ENCODE measurements at regions not wholly inside any gene's neighbourhood (a gene's known extent, or its start where the extent isn't known, plus 50 kb on each side); places are given as distances from the start of the nearest gene placed in this dataset.

GRCh38 chr2:33848486-33848885 lies 249.4 kb upstream of the FAM98A start:
- Histone ChIP-seq H3K27ac (ENCODE audit: low read depth, low read length) (peak overlapping the region; percentile 59), H3K79me2 (ENCODE audit: control insufficient read depth, insufficient read depth, low read length, unreplicated experiment) (no peaks in the 10 kb centered on the region), H3K27me3 (ENCODE audit: insufficient read depth, low read length) (no peaks in the 10 kb centered on the region), H2AFZ (ENCODE audit: low read length, unreplicated experiment) (no peak overlapping the region), H3K4me3 (ENCODE audit: low read depth, low read length) (no peak overlapping the region), H3K36me3 (ENCODE audit: insufficient read depth, low read length) (no peaks in the 10 kb centered on the region), H3K4me1 (ENCODE audit: control insufficient read depth, insufficient read depth, low read length, unreplicated experiment) (no peaks in the 10 kb centered on the region)

GRCh38 chr2:33839791-33840190 lies 240.7 kb upstream of the FAM98A start:
- H3K4me3 ChIP-seq (ENCODE audit: low read depth, low read length), result no peak overlapping the region
- no peaks in the 10 kb centered on the region for H3K27me3 ChIP-seq (ENCODE audit: insufficient read depth, low read length)
- H3K79me2 ChIP-seq (ENCODE audit: control insufficient read depth, insufficient read depth, low read length, unreplicated experiment), result no peaks in the 10 kb centered on the region
- H3K27ac ChIP-seq (ENCODE audit: low read depth, low read length), result no peak overlapping the region
- H3K4me1 ChIP-seq (ENCODE audit: control insufficient read depth, insufficient read depth, low read length, unreplicated experiment), result no peaks in the 10 kb centered on the region
- H2AFZ ChIP-seq (ENCODE audit: low read length, unreplicated experiment), result no peak overlapping the region
- no peaks in the 10 kb centered on the region for H3K36me3 ChIP-seq (ENCODE audit: insufficient read depth, low read length)

GRCh38 chr2:33836628-33837027 lies 237.5 kb upstream of the FAM98A start:
- H3K79me2 ChIP-seq (ENCODE audit: control insufficient read depth, insufficient read depth, low read length, unreplicated experiment), result no peaks in the 10 kb centered on the region
- no peaks in the 10 kb centered on the region for H3K27me3 ChIP-seq (ENCODE audit: insufficient read depth, low read length)
- H2AFZ ChIP-seq (ENCODE audit: low read length, unreplicated experiment), result no peak overlapping the region
- no peak overlapping the region for H3K4me3 ChIP-seq (ENCODE audit: low read depth, low read length)
- no peaks in the 10 kb centered on the region for H3K4me1 ChIP-seq (ENCODE audit: control insufficient read depth, insufficient read depth, low read length, unreplicated experiment)
- H3K36me3 ChIP-seq (ENCODE audit: insufficient read depth, low read length), result no peaks in the 10 kb centered on the region
- H3K27ac ChIP-seq (ENCODE audit: low read depth, low read length), result no peak overlapping the region

DNA sequence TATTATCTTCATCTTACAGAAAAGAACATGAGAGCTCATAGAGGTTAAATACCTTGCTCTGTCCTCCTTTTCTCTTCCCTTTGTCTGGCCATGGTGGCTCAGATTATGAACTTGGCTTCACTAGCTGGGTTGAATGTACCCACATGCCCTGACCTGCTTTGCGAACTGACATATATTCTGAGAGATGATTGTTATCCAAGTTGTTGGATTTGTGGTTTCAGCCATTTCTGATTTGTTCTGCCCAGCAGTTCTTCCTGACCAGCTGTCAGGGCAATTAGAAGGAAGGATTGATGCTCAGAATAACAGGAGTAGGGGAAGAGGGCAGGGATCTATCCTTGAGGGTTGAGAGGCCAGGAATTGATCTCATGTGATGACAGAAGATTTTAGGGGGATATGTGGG lies 236.8 kb upstream of the FAM98A start:
- Histone ChIP-seq H2AFZ (ENCODE audit: low read length, unreplicated experiment) (no peak overlapping the region), H3K79me2 (ENCODE audit: control insufficient read depth, insufficient read depth, low read length, unreplicated experiment) (no peaks in the 10 kb centered on the region), H3K27ac (ENCODE audit: low read depth, low read length) (no peak overlapping the region), H3K27me3 (ENCODE audit: insufficient read depth, low read length) (no peaks in the 10 kb centered on the region), H3K36me3 (ENCODE audit: insufficient read depth, low read length) (no peaks in the 10 kb centered on the region), H3K4me3 (ENCODE audit: low read depth, low read length) (no peak overlapping the region), H3K4me1 (ENCODE audit: control insufficient read depth, insufficient read depth, low read length, unreplicated experiment) (no peaks in the 10 kb centered on the region)

- Histone ChIP-seq H2AFZ (ENCODE audit: low read length, unreplicated experiment) (no peak overlapping the region), H3K36me3 (ENCODE audit: insufficient read depth, low read length) (no peaks in the 10 kb centered on the region), H3K4me3 (ENCODE audit: low read depth, low read length) (no peak overlapping the region), H3K27me3 (ENCODE audit: insufficient read depth, low read length) (no peaks in the 10 kb centered on the region), H3K27ac (ENCODE audit: low read depth, low read length) (no peak overlapping the region), H3K4me1 (ENCODE audit: control insufficient read depth, insufficient read depth, low read length, unreplicated experiment) (no peaks in the 10 kb centered on the region), H3K79me2 (ENCODE audit: control insufficient read depth, insufficient read depth, low read length, unreplicated experiment) (no peaks in the 10 kb centered on the region)
Measured at GRCh38 chr2:33822964-33823363, 223.9 kb upstream of the FAM98A start.

- H3K27me3 ChIP-seq (ENCODE audit: insufficient read depth, low read length), result no peaks in the 10 kb centered on the region
- H3K79me2 ChIP-seq (ENCODE audit: control insufficient read depth, insufficient read depth, low read length, unreplicated experiment), result no peaks in the 10 kb centered on the region
- H3K4me1 ChIP-seq (ENCODE audit: control insufficient read depth, insufficient read depth, low read length, unreplicated experiment), result peaks cover 3% of the 10 kb centered on the region
- H3K36me3 ChIP-seq (ENCODE audit: insufficient read depth, low read length), result no peaks in the 10 kb centered on the region
- no peak overlapping the region for H3K4me3 ChIP-seq (ENCODE audit: low read depth, low read length)
- no peak overlapping the region for H3K27ac ChIP-seq (ENCODE audit: low read depth, low read length)
- no peak overlapping the region for H2AFZ ChIP-seq (ENCODE audit: low read length, unreplicated experiment)
Measured at GRCh38 chr2:33812707-33813106, 213.6 kb upstream of the FAM98A start.

DNA sequence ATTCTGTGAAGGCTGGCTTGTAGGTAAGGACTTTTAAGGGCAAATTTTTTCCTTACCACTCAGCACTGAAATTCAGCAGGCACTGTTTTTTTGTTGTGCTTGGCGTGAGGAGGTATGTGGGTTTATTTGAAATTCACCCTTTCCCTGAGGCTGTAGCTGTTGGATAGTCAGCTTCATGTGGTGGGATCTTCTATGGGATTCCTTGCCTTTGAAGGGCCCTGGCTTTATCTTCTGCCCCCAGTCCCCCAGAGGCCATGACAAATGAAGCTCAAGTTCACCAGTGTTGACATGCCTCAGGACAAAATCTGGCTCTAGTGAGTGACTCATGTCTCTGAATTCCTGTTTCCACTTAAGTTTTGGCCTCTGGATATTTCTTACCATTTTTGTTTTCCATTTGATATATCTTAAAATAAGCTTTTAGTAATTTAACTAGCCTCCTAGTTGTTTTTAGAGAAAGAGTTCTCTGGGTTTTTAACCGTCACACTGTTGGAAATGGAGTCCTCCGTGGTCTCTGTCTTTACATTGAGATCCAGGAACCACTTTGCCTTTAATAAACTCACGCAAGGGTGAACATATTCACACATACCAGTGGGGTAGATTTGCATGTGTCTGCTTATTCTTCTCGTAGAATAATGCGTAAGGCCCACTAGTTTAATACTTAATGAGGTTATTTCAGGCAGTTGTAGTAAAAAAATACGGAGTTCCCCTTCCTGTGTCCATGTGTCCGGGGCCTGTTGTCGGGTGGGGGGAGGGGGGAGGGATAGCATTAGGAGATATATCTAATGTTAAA lies 211.1 kb upstream of the FAM98A start:
- peak overlapping the region; percentile 52 for H3K27ac ChIP-seq (ENCODE audit: low read depth, low read length)
- peak overlapping the region; percentile 25 for H2AFZ ChIP-seq (ENCODE audit: low read length, unreplicated experiment)
- H3K27me3 ChIP-seq (ENCODE audit: insufficient read depth, low read length), result no peaks in the 10 kb centered on the region

DNA sequence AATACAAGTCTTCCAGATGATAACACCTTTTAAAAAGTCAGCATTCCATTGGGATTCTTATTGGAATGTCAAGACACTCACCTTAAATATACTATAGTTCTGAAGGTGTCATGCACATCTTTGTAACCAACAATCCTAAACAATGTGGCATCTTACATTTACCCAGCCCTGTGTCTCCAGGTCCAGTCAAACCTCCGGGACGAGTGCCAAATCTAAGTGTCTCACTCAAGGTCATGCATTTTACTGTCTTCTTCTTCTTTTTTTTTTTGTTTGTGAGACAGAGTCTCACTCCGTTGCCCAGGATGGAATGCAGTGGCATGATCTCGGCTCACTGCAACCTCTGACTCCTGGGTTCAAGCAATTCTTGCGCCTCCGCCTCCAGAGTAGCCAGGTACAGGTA lies 206.9 kb upstream of the FAM98A start:
- no peak overlapping the region for H3K27ac ChIP-seq (ENCODE audit: low read depth, low read length)
- no peaks in the 10 kb centered on the region for H3K36me3 ChIP-seq (ENCODE audit: insufficient read depth, low read length)

More for the DNA sequence above, 211.1 kb upstream of the FAM98A start:
- Histone ChIP-seq H3K79me2 (ENCODE audit: control insufficient read depth, insufficient read depth, low read length, unreplicated experiment) (no peaks in the 10 kb centered on the region), H3K4me1 (ENCODE audit: control insufficient read depth, insufficient read depth, low read length, unreplicated experiment) (peaks cover 3% of the 10 kb centered on the region), H3K4me3 (ENCODE audit: low read depth, low read length) (no peak overlapping the region), H3K36me3 (ENCODE audit: insufficient read depth, low read length) (no peaks in the 10 kb centered on the region)

DNA sequence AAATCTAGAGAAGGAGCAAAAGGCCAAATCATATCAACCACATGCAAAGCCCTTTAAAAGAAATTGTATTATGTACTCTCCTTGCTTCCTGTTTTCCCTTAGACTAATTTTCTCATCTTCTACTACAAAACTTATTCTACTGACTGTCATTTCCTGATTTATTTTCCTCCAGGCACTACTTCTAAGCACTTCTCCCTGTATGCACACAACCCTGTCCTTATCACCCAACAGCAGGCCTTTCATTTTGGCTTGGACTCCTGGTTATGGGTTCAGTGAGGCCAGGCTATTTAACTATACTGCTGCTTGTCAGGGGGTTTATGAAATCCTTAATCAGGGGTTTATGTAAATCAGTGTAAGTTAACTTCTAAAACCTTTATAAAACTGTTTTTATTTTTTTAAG lies 205.1 kb upstream of the FAM98A start:
- H3K4me3 ChIP-seq (ENCODE audit: low read depth, low read length), result no peak overlapping the region
- H3K27me3 ChIP-seq (ENCODE audit: insufficient read depth, low read length), result no peaks in the 10 kb centered on the region
- no peak overlapping the region for H2AFZ ChIP-seq (ENCODE audit: low read length, unreplicated experiment)
- no peak overlapping the region for H3K27ac ChIP-seq (ENCODE audit: low read depth, low read length)
- no peaks in the 10 kb centered on the region for H3K4me1 ChIP-seq (ENCODE audit: control insufficient read depth, insufficient read depth, low read length, unreplicated experiment)
- no peaks in the 10 kb centered on the region for H3K36me3 ChIP-seq (ENCODE audit: insufficient read depth, low read length)
- H3K79me2 ChIP-seq (ENCODE audit: control insufficient read depth, insufficient read depth, low read length, unreplicated experiment), result no peaks in the 10 kb centered on the region

More for the DNA sequence above, 206.9 kb upstream of the FAM98A start:
- Histone ChIP-seq H3K79me2 (ENCODE audit: control insufficient read depth, insufficient read depth, low read length, unreplicated experiment) (no peaks in the 10 kb centered on the region), H3K4me1 (ENCODE audit: control insufficient read depth, insufficient read depth, low read length, unreplicated experiment) (peaks cover 3% of the 10 kb centered on the region), H3K4me3 (ENCODE audit: low read depth, low read length) (no peak overlapping the region), H3K27me3 (ENCODE audit: insufficient read depth, low read length) (no peaks in the 10 kb centered on the region), H2AFZ (ENCODE audit: low read length, unreplicated experiment) (no peak overlapping the region)

- H3K4me1 ChIP-seq (ENCODE audit: control insufficient read depth, insufficient read depth, low read length, unreplicated experiment), result no peaks in the 10 kb centered on the region
- H3K79me2 ChIP-seq (ENCODE audit: control insufficient read depth, insufficient read depth, low read length, unreplicated experiment), result no peaks in the 10 kb centered on the region
- no peak overlapping the region for H2AFZ ChIP-seq (ENCODE audit: low read length, unreplicated experiment)
- H3K36me3 ChIP-seq (ENCODE audit: insufficient read depth, low read length), result no peaks in the 10 kb centered on the region
- H3K27ac ChIP-seq (ENCODE audit: low read depth, low read length), result no peak overlapping the region
- no peak overlapping the region for H3K4me3 ChIP-seq (ENCODE audit: low read depth, low read length)
- H3K27me3 ChIP-seq (ENCODE audit: insufficient read depth, low read length), result no peaks in the 10 kb centered on the region
Measured at GRCh38 chr2:33796511-33796910, 197.4 kb upstream of the FAM98A start.

DNA sequence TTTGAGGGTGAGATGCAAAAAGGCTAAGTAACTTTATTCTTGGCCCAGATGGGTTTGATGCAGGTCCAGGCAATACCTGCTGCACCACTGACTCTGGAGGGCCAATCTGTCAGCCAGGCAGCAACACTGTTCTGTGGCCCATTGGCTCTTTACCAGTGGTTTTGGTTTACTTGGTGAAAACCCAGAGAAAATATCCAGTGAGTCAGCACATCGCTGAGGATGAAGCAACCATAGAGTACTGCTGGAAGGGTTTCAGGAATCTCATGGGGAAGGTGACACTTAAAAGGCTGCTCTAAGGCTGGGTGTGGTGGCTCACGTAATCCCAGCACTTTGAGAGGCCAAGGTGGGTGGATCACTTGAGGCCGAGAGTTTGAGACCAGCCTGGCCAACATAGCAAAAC lies 192.5 kb upstream of the FAM98A start:
- no peaks in the 10 kb centered on the region for H3K27me3 ChIP-seq (ENCODE audit: insufficient read depth, low read length)
- H3K36me3 ChIP-seq (ENCODE audit: insufficient read depth, low read length), result no peaks in the 10 kb centered on the region
- H3K27ac ChIP-seq (ENCODE audit: low read depth, low read length), result no peak overlapping the region
- H2AFZ ChIP-seq (ENCODE audit: low read length, unreplicated experiment), result no peak overlapping the region
- H3K4me1 ChIP-seq (ENCODE audit: control insufficient read depth, insufficient read depth, low read length, unreplicated experiment), result no peaks in the 10 kb centered on the region
- no peaks in the 10 kb centered on the region for H3K79me2 ChIP-seq (ENCODE audit: control insufficient read depth, insufficient read depth, low read length, unreplicated experiment)
- no peak overlapping the region for H3K4me3 ChIP-seq (ENCODE audit: low read depth, low read length)
